NCI-H82 (cell line): ENCODE measurements at regions not wholly inside any gene's neighbourhood (a gene's known extent, or its start where the extent isn't known, plus 50 kb on each side); places are given as distances from the start of the nearest gene placed in this dataset.

Experiments used
- DNase-seq: peaks from one replicate; lab custom pipeline; 2025; lab: John Stamatoyannopoulos, UW

- no peak for DNase-seq
Observed at GRCh38 chr5:35319333-35320002, 89.2 kb upstream of the PRLR start.

DNA sequence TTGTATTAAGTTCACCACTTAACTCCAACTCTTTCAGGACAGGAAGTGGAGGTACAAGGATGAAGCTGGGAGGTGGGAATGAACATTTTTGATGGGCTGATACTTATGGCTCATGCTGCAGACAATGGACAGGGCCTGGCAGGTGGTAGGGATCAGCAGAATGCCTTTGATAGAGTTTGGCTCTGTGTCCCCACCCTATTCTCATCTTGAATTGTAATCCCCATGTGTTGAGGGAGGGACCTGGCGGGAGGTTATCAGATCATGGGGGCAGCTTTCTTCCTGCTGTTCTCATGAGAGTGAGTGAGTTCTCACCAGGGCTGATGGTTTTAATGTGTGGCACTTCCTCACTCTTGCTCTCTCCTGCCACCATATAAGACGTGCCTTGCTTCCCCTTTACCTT is 87.3 kb upstream of the PRLR start:
- no peak for DNase-seq

DNA sequence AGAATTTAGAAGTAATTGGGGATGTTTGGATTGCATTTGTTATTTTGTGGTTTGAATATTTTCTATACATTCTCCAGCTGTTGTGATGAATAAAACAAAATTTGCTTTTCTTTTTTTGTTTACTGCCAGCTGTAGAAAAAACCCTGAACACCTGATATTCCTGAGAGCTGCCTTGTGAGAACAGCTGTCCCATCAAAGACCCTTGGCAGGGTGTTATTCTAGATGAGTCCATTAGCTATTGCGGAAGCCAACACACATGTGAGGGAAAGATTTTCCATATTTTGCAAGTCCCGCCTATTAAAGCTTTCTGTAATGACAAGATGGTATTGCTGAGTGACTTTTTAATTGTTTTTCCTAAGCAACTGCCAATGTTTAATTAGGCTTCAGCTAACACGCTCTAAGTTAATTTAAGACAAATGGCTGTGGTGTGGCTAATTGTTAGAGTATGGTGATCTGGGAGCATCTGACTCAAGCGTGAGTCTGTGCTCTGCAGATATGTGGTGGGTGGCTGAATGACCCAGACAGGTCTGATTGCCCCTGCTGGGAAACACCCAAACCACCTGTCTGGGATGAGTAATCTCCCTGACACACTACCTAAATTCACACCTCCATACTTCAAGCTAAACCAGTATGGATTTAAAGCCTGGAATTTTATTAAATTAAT is 86.5 kb upstream of the PRLR start:
- no peak for DNase-seq

- peak; percentile 63 for DNase-seq
Observed at GRCh38 chr5:35313291-35313690, 83.0 kb upstream of the PRLR start.

DNA sequence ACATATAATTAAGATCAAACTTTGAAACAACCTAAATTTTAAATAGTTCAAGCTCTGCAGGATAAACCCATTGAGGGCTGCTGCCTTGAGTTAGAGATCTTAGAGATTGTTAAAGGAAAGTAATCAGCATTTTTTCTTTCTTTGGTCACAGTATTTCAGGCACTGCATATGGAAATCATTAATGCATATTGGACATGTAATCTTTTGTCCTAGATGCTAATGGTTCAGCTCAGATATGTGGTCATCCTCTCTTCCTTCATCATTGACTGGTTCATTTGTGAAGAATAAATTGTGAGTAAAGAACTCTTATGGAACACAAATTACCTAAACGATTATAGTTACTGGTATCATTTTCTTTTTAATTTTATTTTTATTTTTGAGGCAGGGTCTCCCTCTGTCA is 82.0 kb upstream of the PRLR start:
- DNase-seq, result no peak

GRCh38 chr5:35309365-35310130 is 79.3 kb upstream of the PRLR start:
- DNase-seq, result no peak

- DNase-seq, result no peak
Observed at GRCh38 chr5:35308421-35308820, 78.1 kb upstream of the PRLR start.

GRCh38 chr5:35306716-35307365 is 76.6 kb upstream of the PRLR start:
- DNase-seq, result no peak

- no peak for DNase-seq
Observed at GRCh38 chr5:35305336-35306020, 75.2 kb upstream of the PRLR start.

DNA sequence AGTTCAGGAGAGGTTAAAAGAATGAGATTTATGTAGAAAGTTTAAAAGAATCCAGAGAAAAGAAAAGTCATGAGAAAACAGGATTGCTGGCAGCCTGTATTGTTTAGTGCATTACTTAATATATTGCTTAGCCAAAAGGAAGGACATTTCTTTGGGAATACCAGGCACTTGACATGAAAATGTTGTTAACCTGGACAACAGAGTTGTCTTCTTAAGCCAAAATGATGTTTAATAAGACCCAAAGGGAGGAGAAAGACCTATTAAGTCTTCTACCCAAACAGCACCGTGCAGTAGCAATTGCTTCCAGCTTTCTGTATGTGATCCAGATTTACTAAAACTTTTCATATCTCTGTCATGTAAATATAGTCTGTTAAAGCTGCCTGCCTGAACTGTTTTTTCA is 74.0 kb upstream of the PRLR start:
- DNase-seq, result no peak

DNA sequence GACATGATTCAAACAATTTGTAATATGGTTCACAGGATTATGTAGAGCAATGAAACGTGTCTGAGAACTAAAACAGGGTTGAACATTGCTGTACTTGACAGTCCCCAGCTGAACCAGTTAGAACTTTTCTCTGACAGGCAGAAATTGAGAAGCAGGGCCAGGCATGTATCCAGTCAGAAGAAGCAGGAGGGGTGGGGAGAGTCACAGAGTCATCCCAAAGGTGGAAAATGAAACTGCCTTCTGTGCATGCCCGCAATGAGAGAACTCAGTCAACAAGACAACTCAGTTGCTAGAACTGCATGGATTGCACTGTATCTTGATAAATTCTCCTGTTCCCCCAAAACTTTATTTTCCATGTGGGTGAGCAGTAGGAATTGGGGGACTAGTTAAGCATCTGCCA is 72.9 kb upstream of the PRLR start:
- no peak for DNase-seq

DNA sequence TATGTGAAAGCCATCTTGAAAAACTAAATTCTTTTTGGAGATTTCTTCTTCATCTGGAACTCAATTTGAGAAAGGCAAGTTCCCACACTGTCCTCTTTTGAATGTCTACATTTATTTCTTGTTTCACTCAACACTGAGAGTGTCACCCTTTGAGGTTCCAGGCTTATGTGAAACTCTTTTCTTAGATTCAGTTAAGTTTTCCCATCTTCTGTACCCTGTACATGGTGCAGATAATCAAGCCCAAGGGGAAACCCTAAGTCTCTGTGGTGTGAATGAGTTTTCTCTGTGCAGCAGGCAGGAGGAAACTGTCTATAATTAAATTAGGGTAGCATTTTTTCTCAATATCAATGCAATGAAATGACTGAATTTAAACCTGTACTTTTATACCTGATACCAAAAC is 72.3 kb upstream of the PRLR start:
- no peak for DNase-seq

DNA sequence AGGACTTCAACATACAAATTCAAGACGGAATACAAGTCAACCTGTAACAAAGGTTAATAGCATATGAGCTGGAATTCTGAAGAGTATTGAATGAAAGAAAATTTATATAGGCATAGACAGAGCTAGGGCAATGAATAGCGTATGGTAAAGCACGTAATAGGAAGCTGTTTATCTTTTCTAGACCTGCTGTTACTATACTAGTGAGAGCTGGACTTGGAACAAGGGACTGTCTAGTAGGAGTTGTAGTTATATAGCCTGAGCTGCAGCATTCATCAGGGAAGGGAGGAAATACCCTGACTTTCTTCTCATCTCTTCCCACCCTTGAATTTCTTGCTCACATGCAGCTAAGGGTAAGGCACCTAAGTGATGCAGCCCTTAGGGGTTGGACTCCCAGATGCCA is 67.5 kb upstream of the PRLR start:
- DNase-seq, result peak; percentile 8

DNA sequence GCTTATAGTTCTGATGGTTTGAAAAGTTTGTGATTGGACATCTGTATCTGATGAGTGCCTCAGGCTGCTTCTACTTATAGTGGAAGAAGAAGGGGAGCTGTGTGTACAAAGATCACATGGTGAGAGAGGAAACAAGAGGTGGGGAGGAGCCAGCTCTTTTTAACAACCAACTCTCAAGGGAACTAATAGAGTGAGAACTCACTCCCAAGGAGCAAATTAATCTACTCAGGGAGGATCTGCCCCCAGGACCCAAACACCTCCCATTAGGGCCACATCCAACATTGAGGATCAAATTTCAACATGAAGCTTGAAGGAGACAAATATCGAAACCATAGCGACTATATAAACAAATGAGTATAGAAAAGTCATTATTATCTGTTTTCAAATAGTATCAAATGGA is 64.7 kb upstream of the PRLR start:
- DNase-seq, result no peak

GRCh38 chr5:35294017-35294416 is 63.7 kb upstream of the PRLR start:
- no peak for DNase-seq

DNA sequence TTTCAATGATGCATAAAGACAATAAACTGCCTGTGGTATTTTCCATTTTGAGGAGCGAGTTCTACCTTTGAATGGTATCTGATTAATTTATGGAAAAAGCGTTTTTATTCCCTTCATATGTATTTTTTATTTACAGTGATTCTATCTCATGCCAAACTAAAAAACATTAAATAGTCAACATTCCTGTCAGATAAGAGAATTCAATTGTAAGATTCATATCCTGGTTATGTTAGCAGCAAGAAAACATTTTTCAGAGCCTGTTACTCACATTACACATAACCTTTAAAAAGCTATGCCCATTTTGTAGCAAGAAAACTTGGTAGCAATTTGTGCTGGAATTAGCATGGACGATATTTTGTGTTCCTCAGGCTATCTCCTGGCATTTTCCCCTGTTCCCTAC is 55.1 kb upstream of the PRLR start:
- no peak for DNase-seq

DNA sequence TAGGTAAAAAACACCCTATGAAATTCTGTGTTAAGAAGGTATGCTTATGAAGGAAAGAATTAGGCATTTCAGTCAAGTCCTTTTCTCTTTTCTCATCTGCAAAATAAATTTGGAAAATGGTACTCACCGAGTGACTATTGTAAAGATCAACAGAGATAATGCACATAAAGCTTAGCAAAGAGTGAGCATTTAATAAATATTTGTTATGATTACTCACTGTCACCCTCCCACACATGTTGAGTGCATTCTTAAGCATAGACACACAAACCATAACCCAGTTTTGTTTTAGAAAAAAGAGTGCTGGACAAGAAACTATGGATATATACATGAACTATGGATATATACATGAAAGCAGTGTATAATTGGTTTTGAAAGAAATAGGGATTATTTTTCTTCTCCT is 54.7 kb upstream of the PRLR start:
- no peak for DNase-seq

DNA sequence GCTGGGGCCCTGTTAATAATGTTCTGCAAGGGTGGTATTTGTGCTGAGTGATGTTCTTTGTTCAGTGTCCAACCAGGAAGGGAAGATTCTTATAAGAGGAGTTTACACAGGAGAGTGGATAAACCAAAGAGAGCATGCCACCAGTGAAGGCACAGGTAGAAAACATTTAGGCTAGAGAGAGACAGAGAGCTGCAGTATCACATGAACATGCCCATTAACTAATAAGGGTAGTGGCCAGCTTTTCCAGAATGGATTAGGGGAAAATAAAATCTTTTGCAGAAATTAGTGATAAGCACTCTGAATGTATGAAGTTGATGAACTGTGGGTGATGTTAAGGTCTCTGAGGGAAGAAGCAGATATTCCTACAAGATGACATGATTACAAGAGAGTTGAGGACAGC is 54.1 kb upstream of the PRLR start:
- DNase-seq, result no peak

DNA sequence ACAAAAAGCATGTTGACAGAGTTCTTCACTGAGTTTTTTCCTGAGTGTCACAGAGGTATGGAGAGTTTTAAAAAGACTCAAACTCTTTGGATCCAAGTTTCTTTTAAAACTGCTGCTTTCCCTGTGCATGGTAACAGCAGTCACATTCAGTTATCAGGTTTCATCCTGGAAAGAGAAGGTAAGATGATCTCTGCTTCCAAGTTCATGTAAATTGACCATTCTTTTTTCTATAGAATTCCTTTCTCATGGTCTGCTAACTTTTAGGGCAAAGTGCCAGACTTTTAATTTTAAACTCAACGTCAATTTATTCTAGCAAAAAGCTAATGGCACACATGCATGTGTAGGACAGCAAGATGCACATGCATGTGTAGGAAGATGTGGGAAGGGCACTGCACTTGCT is 52.5 kb upstream of the PRLR start:
- no peak for DNase-seq

GRCh38 chr5:35281613-35282012 is 51.3 kb upstream of the PRLR start:
- no peak for DNase-seq
